Panc1 (cell line): ENCODE measurements at regions not wholly inside any gene's neighbourhood (a gene's known extent, or its start where the extent isn't known, plus 50 kb on each side); places are given as distances from the start of the nearest gene placed in this dataset.

Source experiments
- ATAC-seq: fragments of 200-7000 bp; cut with Tn5 transposase; 2 replicates; pipeline ENCODE4 v1.9.1; 2020; ENCODE audit warnings: mild to moderate bottlenecking, moderate library complexity
- BruUV-seq: library from RNA; stranded (reverse); fragments of 400-500 nt; replicated peaks from 2 replicates; lab custom pipeline; 2021; lab: Mats Ljungman, UMichigan
- CTCF ChIA-PET: fragments of 300-600 bp; sonication (Branson Sonifier 250); formaldehyde crosslinking; loops from one replicate; lab custom pipeline; 2022; ENCODE audit warnings: antibody characterized with exemption; lab: Charles Lee
- POLR2A ChIA-PET: fragments of 300-600 bp; sonication (Branson Sonifier 250); formaldehyde crosslinking; loops from one replicate; lab custom pipeline; 2022; ENCODE audit warnings: antibody characterized with exemption; lab: Charles Lee
- DNase-seq: peaks from one replicate; pipeline ENCODE4 v3.0.0-alpha.2; 2010; ENCODE audit warnings: low read depth, low spot score
- H3K27ac ChIP-seq: 2 replicates; pipeline ENCODE4 v1.5.1; 2011; ENCODE audit warnings: mild to moderate bottlenecking, low read length, inconsistent platforms
- H3K27me3 ChIP-seq: fragments of 200-500 bp; sonication (Bioruptor generic); 2 replicates; pipeline ENCODE4 v1.6.0; 2014; ENCODE audit warnings: low read length, inconsistent platforms; ENCODE audit not compliant: control insufficient read depth, insufficient read depth
- H3K36me3 ChIP-seq: fragments of 200-500 bp; sonication (Bioruptor generic); 2 replicates; pipeline ENCODE4 v1.5.1; 2014; ENCODE audit warnings: inconsistent platforms, mild to moderate bottlenecking, low read length, moderate library complexity; ENCODE audit not compliant: control insufficient read depth, insufficient read depth
- H3K4me1 ChIP-seq: 2 replicates; pipeline ENCODE4 v1.5.1; 2011; ENCODE audit warnings: inconsistent platforms, mild to moderate bottlenecking, low read length, moderate library complexity; ENCODE audit not compliant: control insufficient read depth, insufficient read depth
- H3K4me3 ChIP-seq, 2 experiments: 2 replicates each; pipeline ENCODE4 v1.5.1; 2011 to 2012; ENCODE audit warnings: low read depth in 2 of 2, low read length in 2 of 2, mild to moderate bottlenecking in 2 of 2, inconsistent platforms in 1 of 2, moderate library complexity in 1 of 2
- H3K9me3 ChIP-seq: fragments of 200-500 bp; sonication (Bioruptor generic); 2 replicates; pipeline ENCODE4 v1.5.1; 2014; ENCODE audit warnings: low read depth, mild to moderate bottlenecking, inconsistent platforms, low read length, moderate library complexity; ENCODE audit not compliant: control insufficient read depth, insufficient read depth
- CTCF ChIP-seq: fragments of 450-650 bp; IDR thresholded peaks from 2 replicates; pipeline ENCODE4 v1.5.1; 2017; ENCODE audit warnings: mild to moderate bottlenecking
- POLR2AphosphoS5 ChIP-seq: IDR thresholded peaks from 2 replicates; pipeline ENCODE4 v1.6.1; 2012; ENCODE audit warnings: mild to moderate bottlenecking, low read depth, low read length, moderate library complexity
- REST ChIP-seq, 2 experiments: IDR thresholded peaks; 2 replicates each; pipeline ENCODE4 v1.6.1; 2011 to 2012; ENCODE audit warnings: low read depth in 2 of 2, control low read depth in 1 of 2, low read length in 1 of 2, mild to moderate bottlenecking in 1 of 2, moderate library complexity in 1 of 2; ENCODE audit not compliant: insufficient read depth in 1 of 2
- SIN3A ChIP-seq: IDR thresholded peaks from 2 replicates; pipeline ENCODE4 v1.6.1; 2012; ENCODE audit warnings: low read depth, mild to moderate bottlenecking, low read length, moderate library complexity, borderline replicate concordance; ENCODE audit not compliant: insufficient read depth
- TCF7L2 ChIP-seq: IDR thresholded peaks from 2 replicates; pipeline ENCODE4 v1.6.1; 2011; ENCODE audit warnings: mild to moderate bottlenecking, low read depth, low read length, inconsistent platforms
- in situ Hi-C: cut with HindIII; loops from 2 replicates; pipeline ENCODE4 v1.10.0; 2016; ENCODE audit warnings: low sequenced_read_pairs, low pct_unique_long_range_greater_than_20kb
- intact Hi-C: fragments of 100-400 bp; cut with micrococcal nuclease; formaldehyde crosslinking; loops from one replicate; pipeline ENCODE4 v1.10.0; 2022; ENCODE audit not compliant: unreplicated experiment

GRCh38 chr15:93300796-93301195 is 211.8 kb upstream of the RGMA start:
- H3K27ac ChIP-seq, result no peak overlapping the region
- DNase-seq, result no peak
- no peaks in the 10 kb centered on the region for H3K4me1 ChIP-seq
- POLR2A ChIA-PET, result no interaction called here
- H3K27me3 ChIP-seq, result no peaks in the 10 kb centered on the region
- TF ChIP-seq SIN3A (no peak), REST (IDR thresholded peaks at IDR 0.05; ENCODE audit: insufficient read depth in 1 of 2, low read depth in 2 of 2, low read length in 1 of 2) (no peak), TCF7L2 (no peak), POLR2AphosphoS5 (no peak), CTCF (no peak)
- CTCF ChIA-PET, result interaction anchor here (0.6 kb wide), 1 partner anchor 145 kb away, joined by 9 read pairs; no protein-coding TSS in a partner anchor
- H3K4me3 ChIP-seq, result no peak overlapping the region
- in situ Hi-C loops, result no loop called here
- no peak for ATAC-seq
- H3K36me3 ChIP-seq, result no peaks in the 10 kb centered on the region
- no TSS peak for BruUV-seq
- no peaks in the 10 kb centered on the region for H3K9me3 ChIP-seq
- intact Hi-C loops, result no loop called here

- Histone ChIP-seq H3K4me1 (no peaks in the 10 kb centered on the region), H3K9me3 (no peaks in the 10 kb centered on the region), H3K4me3 (no peak overlapping the region), H3K36me3 (no peaks in the 10 kb centered on the region), H3K27ac (no peak overlapping the region), H3K27me3 (no peaks in the 10 kb centered on the region)
- ChIA-PET CTCF (no interaction called here), POLR2A (no interaction called here)
- DNase-seq (no peak), ATAC-seq (no peak)
- TF ChIP-seq POLR2AphosphoS5, result no peak
- no peak for TF ChIP-seq REST (IDR thresholded peaks at IDR 0.05; ENCODE audit: insufficient read depth in 1 of 2, low read depth in 2 of 2, low read length in 1 of 2)
- TF ChIP-seq SIN3A, result no peak
- no peak for TF ChIP-seq TCF7L2
- no peak for TF ChIP-seq CTCF
- in situ Hi-C loops (no loop called here), intact Hi-C loops (no loop called here)
- BruUV-seq, result no TSS peak
Measured at GRCh38 chr15:93299675-93300074, 210.7 kb upstream of the RGMA start.
